NT2/D1 (cell line): ENCODE measurements at regions not wholly inside any gene's neighbourhood (a gene's known extent, or its start where the extent isn't known, plus 50 kb on each side); places are given as distances from the start of the nearest gene placed in this dataset.

Source experiments
- SUZ12 ChIP-seq: IDR thresholded peaks from 2 replicates; pipeline ENCODE4 v1.6.1; 2011; ENCODE audit not compliant: insufficient read length, insufficient read depth; ENCODE audit errors: extremely low read depth
- YY1 ChIP-seq: IDR thresholded peaks from 2 replicates; pipeline ENCODE4 v1.6.1; 2011; ENCODE audit not compliant: insufficient read length, insufficient read depth

GRCh38 chrX:112424166-112424565 lies 255.6 kb downstream of the LHFPL1 start:
- no peak for TF ChIP-seq YY1
- no peak for TF ChIP-seq SUZ12
